ENCODE measurements at regions not wholly inside any gene's neighbourhood (a gene's known extent, or its start where the extent isn't known, plus 50 kb on each side); places are given as distances from the start of the nearest gene placed in this dataset.

GRCh38 chr13:86710013-86710412, 910.8 kb upstream of the SLITRK6 start:
- H3K27ac ChIP-seq = no peak overlapping the region
- TF ChIP-seq CTCF (IDR thresholded peaks at IDR 0.05) (no peak), ZFX (IDR thresholded peaks at IDR 0.05; ENCODE audit: borderline replicate concordance) (no peak)

- TF ChIP-seq CTCF (IDR thresholded peaks at IDR 0.05) (no peak), ZFX (IDR thresholded peaks at IDR 0.05; ENCODE audit: borderline replicate concordance) (no peak)
- no peak overlapping the region for H3K27ac ChIP-seq
These were observed 911.7 kb upstream of the SLITRK6 start for GRCh38 chr13:86710896-86711295.

GRCh38 chr13:86714495-86714894, 915.3 kb upstream of the SLITRK6 start:
- no peak overlapping the region for H3K27ac ChIP-seq
- TF ChIP-seq ZFX (IDR thresholded peaks at IDR 0.05; ENCODE audit: borderline replicate concordance) (no peak), CTCF (IDR thresholded peaks at IDR 0.05) (no peak)

- H3K27ac ChIP-seq = no peak overlapping the region
- no peak for TF ChIP-seq ZFX (IDR thresholded peaks at IDR 0.05; ENCODE audit: borderline replicate concordance)
- TF ChIP-seq CTCF (IDR thresholded peaks at IDR 0.05) = no peak
These were observed 925.9 kb upstream of the SLITRK6 start for GRCh38 chr13:86725105-86725504.

GRCh38 chr13:86729206-86729605, 930.0 kb upstream of the SLITRK6 start:
- no peak for TF ChIP-seq CTCF (IDR thresholded peaks at IDR 0.05)
- TF ChIP-seq ZFX (IDR thresholded peaks at IDR 0.05; ENCODE audit: borderline replicate concordance) = no peak
- H3K27ac ChIP-seq = no peak overlapping the region

- TF ChIP-seq ZFX (IDR thresholded peaks at IDR 0.05; ENCODE audit: borderline replicate concordance) (no peak), CTCF (IDR thresholded peaks at IDR 0.05) (no peak)
- no peak overlapping the region for H3K27ac ChIP-seq
These were observed 932.8 kb upstream of the SLITRK6 start for GRCh38 chr13:86731987-86732386.

GRCh38 chr13:86737334-86737932, 933.7 kb upstream of the SLITRK5 start:
- TF ChIP-seq CTCF (IDR thresholded peaks at IDR 0.05) (no peak), ZFX (IDR thresholded peaks at IDR 0.05; ENCODE audit: borderline replicate concordance) (no peak)
- no peak overlapping the region for H3K27ac ChIP-seq

All from 22Rv1 (cell line).